ENCODE measurements at regions not wholly inside any gene's neighbourhood (a gene's known extent, or its start where the extent isn't known, plus 50 kb on each side); places are given as distances from the start of the nearest gene placed in this dataset.

- TF ChIP-seq CTCF (conservative IDR thresholded peaks at IDR 0.05; ENCODE audit: low read length), result no peak
- TF ChIP-seq EZH2phosphoT487 (IDR thresholded peaks at IDR 0.05; ENCODE audit: borderline replicate concordance, low read depth, low read length), result no peak
Measured at GRCh38 chr19:31974941-31975340, 370.5 kb upstream of the ZNF507 start.
